Caco-2 (cell line): ENCODE measurements at regions not wholly inside any gene's neighbourhood (a gene's known extent, or its start where the extent isn't known, plus 50 kb on each side); places are given as distances from the start of the nearest gene placed in this dataset.

ENCODE experiments used
- BruUV-seq: library from RNA; stranded (reverse); fragments of 400-500 nt; replicated peaks from 2 replicates; lab custom pipeline; 2021; lab: Mats Ljungman, UMichigan
- CTCF ChIA-PET: fragments of 300-600 bp; sonication (Branson Sonifier 250); formaldehyde crosslinking; loops from one replicate; lab custom pipeline; 2022; ENCODE audit warnings: antibody characterized with exemption; lab: Charles Lee
- POLR2A ChIA-PET: fragments of 300-600 bp; sonication (Branson Sonifier 250); formaldehyde crosslinking; loops from one replicate; lab custom pipeline; 2022; ENCODE audit warnings: antibody characterized with exemption; lab: Charles Lee
- DNase-seq, 2 experiments: peaks; one replicate each; pipeline versions ENCODE4 v3.0.0 to v3.0.0-alpha.2; 2020 to 2022
- H3K27me3 ChIP-seq: replicated peaks from 2 replicates; pipeline ENCODE4 v1.6.0; 2011; ENCODE audit warnings: low read length; ENCODE audit not compliant: control insufficient read depth, insufficient read depth
- H3K36me3 ChIP-seq: 2 replicates; pipeline ENCODE4 v1.5.1; 2011; ENCODE audit warnings: low read length; ENCODE audit not compliant: control insufficient read depth, insufficient read depth
- H3K4me1 ChIP-seq: fragments of 250-450 bp; sonication (Bioruptor Pico); 2 replicates; pipeline ENCODE4 v1.5.1; 2020; ENCODE audit warnings: mild to moderate bottlenecking
- H3K4me3 ChIP-seq: 2 replicates; pipeline ENCODE4 v1.5.1; 2011; ENCODE audit warnings: low read depth, mild to moderate bottlenecking, control low read depth, low read length
- H3K9me3 ChIP-seq: fragments of 250-450 bp; sonication (Bioruptor Pico); 2 replicates; pipeline ENCODE4 v1.5.1; 2020; ENCODE audit warnings: mild to moderate bottlenecking, moderate library complexity
- H3K27ac Mint-ChIP-seq: one replicate; pipeline ENCODE4 v1.8.0; 2022; ENCODE audit warnings: mixed read lengths; ENCODE audit not compliant: unreplicated experiment
- H3K27me3 Mint-ChIP-seq: one replicate; pipeline ENCODE4 v1.8.0; 2022; ENCODE audit warnings: mixed read lengths; ENCODE audit not compliant: insufficient read depth, unreplicated experiment
- H3K36me3 Mint-ChIP-seq: one replicate; pipeline ENCODE4 v1.8.0; 2022; ENCODE audit warnings: mild to moderate bottlenecking, mixed read lengths; ENCODE audit not compliant: insufficient read depth, unreplicated experiment
- H3K4me1 Mint-ChIP-seq: one replicate; pipeline ENCODE4 v1.8.0; 2022; ENCODE audit warnings: low read depth, mixed read lengths; ENCODE audit not compliant: unreplicated experiment
- H3K4me3 Mint-ChIP-seq: one replicate; pipeline ENCODE4 v1.8.0; 2022; ENCODE audit warnings: mild to moderate bottlenecking, moderate library complexity, mixed read lengths; ENCODE audit not compliant: unreplicated experiment
- H3K9me3 Mint-ChIP-seq: one replicate; pipeline ENCODE4 v1.8.0; 2022; ENCODE audit warnings: mixed read lengths; ENCODE audit not compliant: unreplicated experiment
- CTCF ChIP-seq, 2 experiments: fragments of 200-600 bp in 1 of 2; IDR thresholded peaks; 1 replicate in 1 of 2; 2 replicates in 1 of 2; pipeline versions ENCODE4 v1.5.1 to v1.8.0; 2011 to 2022; ENCODE audit warnings: antibody characterized with exemption in 1 of 2, control low read depth in 1 of 2, inconsistent platforms in 1 of 2, low read depth in 1 of 2, low read length in 1 of 2, mild to moderate bottlenecking in 1 of 2, moderate library complexity in 1 of 2; ENCODE audit not compliant: insufficient read depth in 1 of 2, severe bottlenecking in 1 of 2, unreplicated experiment in 1 of 2
- intact Hi-C: fragments of 100-400 bp; cut with micrococcal nuclease; formaldehyde crosslinking; loops from one replicate; pipeline ENCODE4 v1.10.0; 2022; ENCODE audit not compliant: unreplicated experiment

DNA sequence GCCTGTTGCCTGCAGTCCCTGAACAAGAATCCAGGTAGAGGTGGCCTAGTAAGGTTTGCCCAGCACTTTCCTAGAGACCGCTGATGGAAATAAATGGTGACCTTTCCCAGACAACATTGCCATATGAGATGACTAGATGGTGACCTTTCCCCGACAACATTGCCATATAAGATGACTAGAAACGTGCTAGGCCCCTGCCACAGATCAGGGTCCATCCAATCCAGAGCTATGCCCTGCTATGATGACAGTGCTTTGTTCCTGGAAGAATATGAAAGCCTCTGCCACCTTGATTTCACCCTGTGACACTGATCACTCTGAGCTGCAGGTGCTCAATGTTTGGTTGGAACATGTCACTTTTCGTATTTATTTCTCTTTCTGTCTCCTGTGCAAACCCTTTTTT, 133.8 kb upstream of the SPTLC3 start:
- Mint-ChIP-seq H3K4me3 (no peak overlapping the region), H3K27me3 (peaks cover 6% of the 10 kb centered on the region)
- H3K36me3 ChIP-seq: no peaks in the 10 kb centered on the region

DNA sequence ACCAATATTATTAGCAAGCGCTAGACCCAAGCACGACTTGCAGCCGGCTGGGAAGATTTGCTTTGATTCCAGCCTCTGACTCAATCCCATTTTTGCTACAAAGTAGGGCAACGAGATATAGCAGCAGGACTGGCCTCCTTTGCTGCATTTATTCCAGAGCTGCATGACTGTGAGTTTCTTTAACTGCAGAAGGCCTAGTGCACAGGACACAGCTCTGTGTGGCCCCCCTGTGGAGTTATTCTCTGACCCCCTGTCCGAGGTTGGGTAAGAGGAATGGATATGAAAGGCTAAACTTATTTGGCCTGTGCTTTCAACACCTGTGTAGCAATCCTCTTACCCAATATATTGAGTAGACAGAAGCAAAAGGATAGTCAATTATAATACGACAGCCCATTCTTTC, 133.3 kb upstream of the SPTLC3 start:
- intact Hi-C loops: no loop called here
- DNase-seq: peak in 1 of 2 experiments; percentile 5
- Mint-ChIP-seq H3K27me3 (peaks cover 6% of the 10 kb centered on the region), H3K27ac (no peak overlapping the region), H3K4me1 (no peaks in the 10 kb centered on the region), H3K36me3 (no peaks in the 10 kb centered on the region), H3K9me3 (no peaks in the 10 kb centered on the region), H3K4me3 (no peak overlapping the region)
- BruUV-seq: no TSS peak
- POLR2A ChIA-PET: no interaction called here
- H3K36me3 ChIP-seq: no peaks in the 10 kb centered on the region
- CTCF ChIA-PET: no interaction called here
- H3K9me3 ChIP-seq: no peaks in the 10 kb centered on the region
- no peak for TF ChIP-seq CTCF (IDR thresholded peaks at IDR 0.05; ENCODE audit: insufficient read depth in 1 of 2, low read depth in 1 of 2, low read length in 1 of 2, severe bottlenecking in 1 of 2, unreplicated experiment in 1 of 2)
- no peak overlapping the region for H3K4me3 ChIP-seq
- H3K4me1 ChIP-seq: no peaks in the 10 kb centered on the region
- H3K27me3 ChIP-seq: no peaks in the 10 kb centered on the region

More for the DNA sequence above, 133.8 kb upstream of the SPTLC3 start:
- ChIA-PET CTCF (no interaction called here), POLR2A (no interaction called here)
- Histone ChIP-seq H3K9me3 (no peaks in the 10 kb centered on the region), H3K27me3 (no peaks in the 10 kb centered on the region), H3K4me1 (no peaks in the 10 kb centered on the region), H3K4me3 (no peak overlapping the region)
- Mint-ChIP-seq H3K9me3 (no peaks in the 10 kb centered on the region), H3K36me3 (no peaks in the 10 kb centered on the region), H3K27ac (no peak overlapping the region), H3K4me1 (no peaks in the 10 kb centered on the region)
- intact Hi-C loops: no loop called here
- BruUV-seq: no TSS peak
- no peak for TF ChIP-seq CTCF (IDR thresholded peaks at IDR 0.05; ENCODE audit: insufficient read depth in 1 of 2, low read depth in 1 of 2, low read length in 1 of 2, severe bottlenecking in 1 of 2, unreplicated experiment in 1 of 2)
- no peak for DNase-seq

GRCh38 chr20:12882832-12883506, 125.8 kb upstream of the SPTLC3 start:
- Histone ChIP-seq H3K4me1 (no peaks in the 10 kb centered on the region), H3K27me3 (no peaks in the 10 kb centered on the region), H3K36me3 (no peaks in the 10 kb centered on the region), H3K9me3 (no peaks in the 10 kb centered on the region), H3K4me3 (no peak overlapping the region)
- no peaks in the 10 kb centered on the region for H3K9me3 Mint-ChIP-seq
- intact Hi-C loops: no loop called here
- no peaks in the 10 kb centered on the region for H3K4me1 Mint-ChIP-seq
- TF ChIP-seq CTCF (IDR thresholded peaks at IDR 0.05; ENCODE audit: insufficient read depth in 1 of 2, low read depth in 1 of 2, low read length in 1 of 2, severe bottlenecking in 1 of 2, unreplicated experiment in 1 of 2): no peak
- POLR2A ChIA-PET: no interaction called here
- H3K4me3 Mint-ChIP-seq: no peak overlapping the region
- no peak for DNase-seq
- no TSS peak for BruUV-seq
- peaks cover 21% of the 10 kb centered on the region for H3K27me3 Mint-ChIP-seq
- CTCF ChIA-PET: no interaction called here
- no peak overlapping the region for H3K27ac Mint-ChIP-seq
- H3K36me3 Mint-ChIP-seq: no peaks in the 10 kb centered on the region
